OCI-LY1 (cell line): ENCODE measurements at regions not wholly inside any gene's neighbourhood (a gene's known extent, or its start where the extent isn't known, plus 50 kb on each side); places are given as distances from the start of the nearest gene placed in this dataset.

Source experiments
- CTCF ChIP-seq: fragments of 200-600 bp; sonication (generic), shearing (Covaris generic); IDR thresholded peaks from 2 replicates; pipeline ENCODE4 v1.5.1; 2017; ENCODE audit warnings: mild to moderate bottlenecking, antibody characterized with exemption, low read length, moderate library complexity, mixed read lengths
- EZH2 ChIP-seq: fragments of 200-600 bp; sonication (generic), shearing (Covaris generic); IDR thresholded peaks from 2 replicates; pipeline ENCODE4 v1.8.0; 2017; ENCODE audit warnings: borderline replicate concordance, mixed run types, mild to moderate bottlenecking, antibody characterized with exemption, low read length, moderate library complexity, mixed read lengths

GRCh38 chr3:27960133-27960532 is 238.0 kb upstream of the EOMES start:
- TF ChIP-seq CTCF (no peak), EZH2 (no peak)
